KMS-11 (cell line): ENCODE measurements at regions not wholly inside any gene's neighbourhood (a gene's known extent, or its start where the extent isn't known, plus 50 kb on each side); places are given as distances from the start of the nearest gene placed in this dataset.

Experiments
- H2AFZ ChIP-seq: fragments of 200-600 bp; sonication (generic); 2 replicates; pipeline ENCODE4 v1.6.1; 2016; ENCODE audit warnings: antibody characterized with exemption, mixed run types, low read depth
- H3K27ac ChIP-seq: fragments of 200-600 bp; sonication (generic); 2 replicates; pipeline ENCODE4 v1.6.1; 2016; ENCODE audit warnings: mild to moderate bottlenecking, mixed run types
- H3K27me3 ChIP-seq: fragments of 200-600 bp; sonication (generic); 2 replicates; pipeline ENCODE4 v1.6.1; 2017; ENCODE audit warnings: mild to moderate bottlenecking, low read depth, mixed run types, moderate library complexity; ENCODE audit not compliant: insufficient read depth
- H3K36me3 ChIP-seq: fragments of 200-600 bp; sonication (generic); 2 replicates; pipeline ENCODE4 v1.6.1; 2017; ENCODE audit warnings: mild to moderate bottlenecking, mixed run types; ENCODE audit not compliant: insufficient read depth
- H3K4me1 ChIP-seq: fragments of 200-600 bp; sonication (generic); 2 replicates; pipeline ENCODE4 v1.6.1; 2016; ENCODE audit warnings: mild to moderate bottlenecking, low read depth, mixed run types; ENCODE audit not compliant: poor library complexity, severe bottlenecking
- H3K4me2 ChIP-seq: fragments of 200-600 bp; sonication (generic); 2 replicates; pipeline ENCODE4 v1.7.0; 2016; ENCODE audit warnings: mild to moderate bottlenecking, mixed run types
- H3K4me3 ChIP-seq: fragments of 200-600 bp; sonication (generic); IDR thresholded peaks from 2 replicates; pipeline ENCODE4 v1.6.1; 2017; ENCODE audit warnings: low read depth, low read length, mixed read lengths; ENCODE audit not compliant: insufficient read depth
- H3K79me2 ChIP-seq: fragments of 200-600 bp; sonication (generic); 2 replicates; pipeline ENCODE4 v1.6.1; 2016; ENCODE audit warnings: low read depth, mixed run types; ENCODE audit not compliant: insufficient read depth
- H3K9ac ChIP-seq: fragments of 200-600 bp; sonication (generic); 2 replicates; pipeline ENCODE4 v1.6.1; 2016; ENCODE audit warnings: mild to moderate bottlenecking, mixed run types
- H4K20me1 ChIP-seq: fragments of 200-600 bp; sonication (generic); 2 replicates; pipeline ENCODE4 v1.6.1; 2016; ENCODE audit warnings: mild to moderate bottlenecking, mixed run types; ENCODE audit not compliant: insufficient read depth
- CTCF ChIP-seq: fragments of 200-600 bp; sonication (generic); conservative IDR thresholded peaks from 2 replicates; pipeline ENCODE4 v1.6.1; 2017; ENCODE audit warnings: low read depth, mild to moderate bottlenecking, antibody characterized with exemption, low read length, moderate library complexity, mixed read lengths

- Histone ChIP-seq H3K27me3 (no peaks in the 10 kb centered on the region), H3K4me2 (no peak overlapping the region), H4K20me1 (no peaks in the 10 kb centered on the region), H3K4me1 (no peaks in the 10 kb centered on the region), H3K27ac (no peak overlapping the region), H2AFZ (no peak overlapping the region), H3K36me3 (no peaks in the 10 kb centered on the region), H3K9ac (no peak overlapping the region), H3K4me3 (no peak overlapping the region), H3K79me2 (no peaks in the 10 kb centered on the region)
- TF ChIP-seq CTCF = no peak
Measured at GRCh38 chr13:50303963-50304721, 288.9 kb downstream of the KCNRG start.

GRCh38 chr13:50306156-50306555 is 290.9 kb downstream of the KCNRG start:
- no peak for TF ChIP-seq CTCF
- Histone ChIP-seq H3K4me2 (no peak overlapping the region), H3K79me2 (no peaks in the 10 kb centered on the region), H2AFZ (no peak overlapping the region), H3K9ac (no peak overlapping the region), H3K4me1 (no peaks in the 10 kb centered on the region), H3K27ac (no peak overlapping the region), H3K27me3 (no peaks in the 10 kb centered on the region), H4K20me1 (no peaks in the 10 kb centered on the region), H3K36me3 (no peaks in the 10 kb centered on the region), H3K4me3 (no peak overlapping the region)

- no peak for TF ChIP-seq CTCF
- Histone ChIP-seq H3K27ac (no peak overlapping the region), H3K79me2 (no peaks in the 10 kb centered on the region), H3K4me2 (no peak overlapping the region), H3K4me1 (no peaks in the 10 kb centered on the region), H3K36me3 (no peaks in the 10 kb centered on the region), H4K20me1 (no peaks in the 10 kb centered on the region), H2AFZ (no peak overlapping the region), H3K9ac (no peak overlapping the region), H3K4me3 (no peak overlapping the region), H3K27me3 (no peaks in the 10 kb centered on the region)
Measured at GRCh38 chr13:50309318-50309717, 294.1 kb downstream of the KCNRG start.

GRCh38 chr13:50309882-50310594 is 294.8 kb downstream of the KCNRG start:
- Histone ChIP-seq H3K4me3 (no peak overlapping the region), H3K9ac (no peak overlapping the region), H3K36me3 (no peaks in the 10 kb centered on the region), H3K79me2 (no peaks in the 10 kb centered on the region), H3K27me3 (no peaks in the 10 kb centered on the region), H3K27ac (no peak overlapping the region), H4K20me1 (no peaks in the 10 kb centered on the region), H3K4me1 (no peaks in the 10 kb centered on the region), H2AFZ (no peak overlapping the region), H3K4me2 (no peak overlapping the region)
- TF ChIP-seq CTCF = no peak
